K562 (cell line): ENCODE measurements at regions not wholly inside any gene's neighbourhood (a gene's known extent, or its start where the extent isn't known, plus 50 kb on each side); places are given as distances from the start of the nearest gene placed in this dataset.

ENCODE experiments used
- ATF1 ChIP-seq, 2 experiments: fragments of 450-650 bp in 1 of 2; IDR thresholded peaks; 2 replicates each; pipeline ENCODE4 v1.6.1; 2016; ENCODE audit warnings: missing compliant biosample characterization in 1 of 2, missing genetic modification characterization in 1 of 2
- BMI1 ChIP-seq: fragments of 150-350 bp; IDR thresholded peaks from 2 replicates; pipeline ENCODE4 v1.6.1; 2014; ENCODE audit warnings: low read length
- CTCF ChIP-seq, 3 experiments: IDR thresholded peaks in 2 of 3; conservative IDR thresholded peaks in 1 of 3; 2 replicates each; pipeline ENCODE4 v1.5.1; 2011 to 2012; ENCODE audit warnings: low read length in 3 of 3, mild to moderate bottlenecking in 3 of 3, control low read depth in 2 of 3, improper control_type of control experiment in 1 of 3, inconsistent platforms in 1 of 3, low read depth in 1 of 3, mixed read lengths in 1 of 3, moderate library complexity in 1 of 3; ENCODE audit not compliant: insufficient read depth in 2 of 3
- EZH2 ChIP-seq: IDR thresholded peaks from 2 replicates; pipeline ENCODE4 v1.6.1; 2012; ENCODE audit warnings: low read depth, mild to moderate bottlenecking, inconsistent platforms, low read length, borderline replicate concordance
- JUND ChIP-seq, 2 experiments: IDR thresholded peaks; 2 replicates in 1 of 2; 3 replicates in 1 of 2; pipeline ENCODE4 v1.6.1; 2011; ENCODE audit warnings: borderline replicate concordance in 2 of 2, low read depth in 2 of 2, low read length in 2 of 2, improper control_type of control experiment in 1 of 2, missing biosample characterization in 1 of 2, missing genetic modification characterization in 1 of 2, missing genetic modification reagents in 1 of 2
- POLR2A ChIP-seq: fragments of 450-650 bp; conservative IDR thresholded peaks from 2 replicates; pipeline ENCODE4 v1.6.1; 2016
- RERE ChIP-seq: sonication (generic); formaldehyde crosslinking; IDR thresholded peaks from 2 replicates; pipeline ENCODE4 v1.8.0; 2023; ENCODE audit warnings: missing genetic modification reagents, mild to moderate bottlenecking, borderline replicate concordance
- TBL1XR1 ChIP-seq, 2 experiments: IDR thresholded peaks; 2 replicates each; pipeline ENCODE4 v1.6.1; 2012; ENCODE audit warnings: improper control_type of control experiment in 2 of 2, low read length in 2 of 2, mild to moderate bottlenecking in 1 of 2
- TSHZ1 ChIP-seq: fragments of 250-450 bp; sonication (Bioruptor Pico); IDR thresholded peaks from 2 replicates; pipeline ENCODE4 v1.4.0; 2020; ENCODE audit warnings: mild to moderate bottlenecking, moderate library complexity

- TF ChIP-seq ATF1 (CRISPR knock-in tag; IDR thresholded peaks at IDR 0.05) (no peak), ATF1 (tag; IDR thresholded peaks at IDR 0.05) (no peak), CTCF (IDR thresholded peaks at IDR 0.05 in 2 of 3, conservative IDR thresholded peaks at IDR 0.05 in 1 of 3; ENCODE audit: insufficient read depth in 2 of 3, low read depth in 1 of 3, low read length in 3 of 3) (no peak), TBL1XR1 (IDR thresholded peaks at IDR 0.05; ENCODE audit: low read length in 2 of 2) (no peak), TSHZ1 (CRISPR knock-in tag) (no peak), RERE (no peak), POLR2A (no peak), EZH2 (no peak), JUND (IDR thresholded peaks at IDR 0.05; ENCODE audit: borderline replicate concordance, low read depth, low read length) (no peak), JUND (tag; IDR thresholded peaks at IDR 0.05; ENCODE audit: borderline replicate concordance, low read depth, low read length) (no peak), BMI1 (no peak)
Observed at GRCh38 chr12:92511786-92512185, 191.0 kb upstream of the PLEKHG7 start.
